ENCODE measurements at regions not wholly inside any gene's neighbourhood (a gene's known extent, or its start where the extent isn't known, plus 50 kb on each side); places are given as distances from the start of the nearest gene placed in this dataset.

- Mint-ChIP-seq H3K36me3 (ENCODE audit: low read depth) (no peaks in the 10 kb centered on the region), H3K27ac (no peak overlapping the region), H3K27me3 (ENCODE audit: low read depth) (no peaks in the 10 kb centered on the region), H3K9me3 (no peaks in the 10 kb centered on the region), H3K4me1 (ENCODE audit: low read depth) (no peaks in the 10 kb centered on the region), H3K4me3 (no peak overlapping the region)
These were observed 638.8 kb downstream of the PLOD2 start for GRCh38 chr3:145522179-145522578.

- Mint-ChIP-seq H3K36me3 (ENCODE audit: low read depth) (no peaks in the 10 kb centered on the region), H3K27me3 (ENCODE audit: low read depth) (no peaks in the 10 kb centered on the region), H3K9me3 (no peaks in the 10 kb centered on the region), H3K27ac (no peak overlapping the region), H3K4me1 (ENCODE audit: low read depth) (no peaks in the 10 kb centered on the region), H3K4me3 (no peak overlapping the region)
These were observed 637.9 kb downstream of the PLOD2 start for GRCh38 chr3:145522893-145523651.

- Mint-ChIP-seq H3K27ac (no peak overlapping the region), H3K9me3 (no peaks in the 10 kb centered on the region), H3K4me3 (no peak overlapping the region), H3K36me3 (ENCODE audit: low read depth) (no peaks in the 10 kb centered on the region), H3K4me1 (ENCODE audit: low read depth) (no peaks in the 10 kb centered on the region), H3K27me3 (ENCODE audit: low read depth) (no peaks in the 10 kb centered on the region)
These were observed 629.4 kb downstream of the PLOD2 start for GRCh38 chr3:145531548-145531947.

DNA sequence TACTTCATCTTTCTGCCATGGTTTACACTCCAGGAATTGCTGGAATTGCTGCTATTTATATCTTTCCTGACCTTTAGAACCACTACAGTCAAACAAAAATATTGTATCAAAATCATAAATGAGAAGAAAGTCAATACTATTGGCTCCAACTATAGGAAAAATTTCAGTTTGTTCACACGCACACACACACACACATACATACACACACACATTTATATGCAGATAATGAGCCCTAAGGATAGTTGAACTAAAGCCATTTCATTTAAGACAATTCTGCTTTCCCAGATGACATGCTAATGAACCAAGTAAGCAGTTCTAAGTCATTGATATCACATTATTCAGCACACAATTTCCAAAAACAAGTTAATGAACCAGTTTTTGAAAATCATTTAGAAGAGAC lies 627.3 kb downstream of the PLOD2 start:
- H3K4me1 Mint-ChIP-seq (ENCODE audit: low read depth): no peaks in the 10 kb centered on the region
- no peaks in the 10 kb centered on the region for H3K27me3 Mint-ChIP-seq (ENCODE audit: low read depth)
- H3K27ac Mint-ChIP-seq: no peak overlapping the region
- H3K4me3 Mint-ChIP-seq: no peak overlapping the region
- H3K9me3 Mint-ChIP-seq: no peaks in the 10 kb centered on the region
- H3K36me3 Mint-ChIP-seq (ENCODE audit: low read depth): no peaks in the 10 kb centered on the region

GRCh38 chr3:145536461-145536860 lies 624.5 kb downstream of the PLOD2 start:
- Mint-ChIP-seq H3K4me3 (no peak overlapping the region), H3K9me3 (peaks cover 3% of the 10 kb centered on the region), H3K36me3 (ENCODE audit: low read depth) (no peaks in the 10 kb centered on the region), H3K27ac (no peak overlapping the region), H3K27me3 (ENCODE audit: low read depth) (no peaks in the 10 kb centered on the region), H3K4me1 (ENCODE audit: low read depth) (no peaks in the 10 kb centered on the region)

DNA sequence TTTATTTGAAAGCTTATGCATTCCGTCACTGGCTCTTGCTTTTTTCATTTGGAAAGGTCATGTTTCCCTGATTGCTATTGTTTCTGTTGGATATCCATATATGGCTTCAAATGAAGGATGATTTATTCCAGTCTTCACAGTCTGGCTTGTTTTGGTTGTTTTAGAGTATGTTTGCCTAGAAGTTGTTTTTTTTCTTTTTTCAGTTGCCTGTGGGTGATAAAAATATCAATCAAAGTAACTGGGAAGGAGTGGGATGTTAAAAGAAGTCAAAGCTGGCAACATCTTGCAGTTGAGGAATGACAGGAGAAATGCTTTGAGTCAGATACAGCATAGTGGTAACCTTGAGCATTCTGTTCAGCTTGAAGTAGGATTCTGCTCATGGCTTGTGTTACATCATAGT lies 610.5 kb downstream of the PLOD2 start:
- Mint-ChIP-seq H3K4me1 (ENCODE audit: low read depth) (no peaks in the 10 kb centered on the region), H3K4me3 (no peak overlapping the region), H3K27me3 (ENCODE audit: low read depth) (no peaks in the 10 kb centered on the region), H3K27ac (no peak overlapping the region), H3K36me3 (ENCODE audit: low read depth) (no peaks in the 10 kb centered on the region), H3K9me3 (peaks cover 19% of the 10 kb centered on the region)

DNA sequence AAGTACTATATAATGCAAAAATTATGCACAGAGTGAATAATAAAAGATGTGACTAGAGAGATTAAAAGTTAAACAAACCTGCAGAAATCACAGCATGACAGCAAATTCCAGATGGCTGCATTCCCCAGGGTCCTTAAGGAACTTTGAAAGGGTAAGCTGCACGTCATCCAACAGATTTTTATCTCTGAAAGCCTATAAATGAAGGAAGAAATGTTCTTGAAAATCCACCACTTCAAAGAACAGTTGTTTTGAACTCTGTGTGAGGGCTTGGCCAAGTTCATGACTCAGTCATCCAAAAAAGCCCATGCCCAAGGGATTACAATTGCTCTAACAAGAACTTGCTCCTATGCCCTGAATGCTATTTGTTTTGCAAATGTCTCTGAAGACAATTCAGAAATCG lies 603.6 kb downstream of the PLOD2 start:
- Mint-ChIP-seq H3K4me1 (ENCODE audit: low read depth) (no peaks in the 10 kb centered on the region), H3K4me3 (no peak overlapping the region), H3K9me3 (peaks cover 29% of the 10 kb centered on the region), H3K27ac (no peak overlapping the region), H3K36me3 (ENCODE audit: low read depth) (no peaks in the 10 kb centered on the region), H3K27me3 (ENCODE audit: low read depth) (no peaks in the 10 kb centered on the region)

DNA sequence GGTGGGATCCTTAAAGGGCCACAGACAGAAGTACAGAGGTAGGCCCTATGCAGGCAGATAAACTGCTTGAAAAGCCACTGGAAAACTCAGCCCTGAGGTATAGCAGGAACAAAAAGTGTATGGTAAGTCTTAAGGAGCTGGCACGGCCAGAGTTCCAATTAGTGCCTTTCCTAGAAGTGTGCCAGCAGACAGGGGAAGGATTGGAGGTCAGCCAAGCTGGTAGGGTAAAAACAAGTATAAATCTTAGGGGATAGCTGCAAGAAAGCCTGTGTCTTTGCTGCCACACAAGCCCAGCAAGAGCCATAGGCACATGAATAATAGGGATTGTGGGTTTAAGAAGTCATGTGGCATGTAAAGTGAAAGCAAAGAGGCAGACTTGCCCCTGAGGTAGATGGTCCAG lies 582.5 kb downstream of the PLOD2 start:
- no peak overlapping the region for H3K27ac Mint-ChIP-seq

GRCh38 chr3:145581694-145582093 lies 579.3 kb downstream of the PLOD2 start:
- H3K27me3 Mint-ChIP-seq (ENCODE audit: low read depth): no peaks in the 10 kb centered on the region
- H3K9me3 Mint-ChIP-seq: no peaks in the 10 kb centered on the region
- H3K36me3 Mint-ChIP-seq (ENCODE audit: low read depth): no peaks in the 10 kb centered on the region
- H3K27ac Mint-ChIP-seq: no peak overlapping the region
- no peak overlapping the region for H3K4me3 Mint-ChIP-seq
- no peaks in the 10 kb centered on the region for H3K4me1 Mint-ChIP-seq (ENCODE audit: low read depth)

More for the DNA sequence above, 582.5 kb downstream of the PLOD2 start:
- Mint-ChIP-seq H3K27me3 (ENCODE audit: low read depth) (no peaks in the 10 kb centered on the region), H3K4me3 (no peak overlapping the region), H3K36me3 (ENCODE audit: low read depth) (no peaks in the 10 kb centered on the region), H3K9me3 (no peaks in the 10 kb centered on the region), H3K4me1 (ENCODE audit: low read depth) (no peaks in the 10 kb centered on the region)

- Mint-ChIP-seq H3K27me3 (ENCODE audit: low read depth) (no peaks in the 10 kb centered on the region), H3K9me3 (no peaks in the 10 kb centered on the region), H3K27ac (no peak overlapping the region), H3K36me3 (ENCODE audit: low read depth) (no peaks in the 10 kb centered on the region), H3K4me1 (ENCODE audit: low read depth) (no peaks in the 10 kb centered on the region), H3K4me3 (no peak overlapping the region)
These were observed 556.1 kb downstream of the PLOD2 start for GRCh38 chr3:145604851-145605250.

GRCh38 chr3:145620002-145620401 lies 541.0 kb downstream of the PLOD2 start:
- Mint-ChIP-seq H3K9me3 (peaks cover 5% of the 10 kb centered on the region), H3K4me3 (no peak overlapping the region), H3K27ac (no peak overlapping the region), H3K4me1 (ENCODE audit: low read depth) (no peaks in the 10 kb centered on the region), H3K36me3 (ENCODE audit: low read depth) (no peaks in the 10 kb centered on the region), H3K27me3 (ENCODE audit: low read depth) (no peaks in the 10 kb centered on the region)

- Mint-ChIP-seq H3K9me3 (peaks cover 5% of the 10 kb centered on the region), H3K4me3 (no peak overlapping the region), H3K4me1 (ENCODE audit: low read depth) (no peaks in the 10 kb centered on the region), H3K27ac (no peak overlapping the region), H3K27me3 (ENCODE audit: low read depth) (no peaks in the 10 kb centered on the region), H3K36me3 (ENCODE audit: low read depth) (no peaks in the 10 kb centered on the region)
These were observed 540.5 kb downstream of the PLOD2 start for GRCh38 chr3:145620486-145620885.

DNA sequence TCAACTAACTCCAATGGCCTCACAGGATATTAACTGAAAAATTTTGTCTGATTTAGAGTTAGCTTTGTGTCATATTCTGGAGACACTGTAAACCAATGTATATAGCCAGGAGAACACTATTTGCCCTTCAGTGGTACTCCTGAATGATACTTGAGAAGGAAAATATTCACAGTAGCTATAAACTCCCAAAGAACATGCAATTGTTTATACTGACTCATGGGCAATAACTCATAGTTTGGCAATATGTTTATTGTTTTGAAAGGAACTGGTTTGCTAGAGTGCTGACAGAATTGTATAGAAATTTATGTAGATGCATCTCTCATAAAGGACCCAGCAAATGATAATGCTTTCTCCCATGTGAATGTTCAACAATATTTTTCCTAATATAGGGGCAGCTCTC lies 537.6 kb downstream of the PLOD2 start:
- Mint-ChIP-seq H3K4me1 (ENCODE audit: low read depth) (no peaks in the 10 kb centered on the region), H3K27me3 (ENCODE audit: low read depth) (no peaks in the 10 kb centered on the region), H3K9me3 (no peaks in the 10 kb centered on the region), H3K27ac (no peak overlapping the region), H3K36me3 (ENCODE audit: low read depth) (no peaks in the 10 kb centered on the region), H3K4me3 (no peak overlapping the region)

DNA sequence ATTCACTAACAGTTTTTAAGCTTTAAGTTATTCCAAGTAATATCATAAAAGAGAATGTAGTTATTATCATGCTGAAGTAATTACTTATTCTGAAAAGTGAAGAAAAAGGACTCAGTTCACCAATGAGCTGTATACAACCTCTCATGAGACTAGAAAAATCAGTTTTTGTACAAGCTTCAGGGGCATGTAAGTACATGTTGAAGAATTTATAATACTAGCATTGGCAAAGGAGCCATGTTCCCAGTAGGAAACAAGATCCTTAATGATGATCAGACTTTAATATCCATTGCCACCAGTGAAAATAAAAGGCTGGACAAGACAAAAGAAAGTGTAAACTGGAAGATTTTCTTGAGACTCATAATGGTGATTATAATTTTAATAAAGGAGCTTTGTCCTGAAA lies 532.8 kb downstream of the PLOD2 start:
- H3K9me3 Mint-ChIP-seq: peaks cover 21% of the 10 kb centered on the region
- H3K4me1 Mint-ChIP-seq (ENCODE audit: low read depth): no peaks in the 10 kb centered on the region
- no peak overlapping the region for H3K4me3 Mint-ChIP-seq
- H3K36me3 Mint-ChIP-seq (ENCODE audit: low read depth): no peaks in the 10 kb centered on the region
- H3K27ac Mint-ChIP-seq: no peak overlapping the region
- no peaks in the 10 kb centered on the region for H3K27me3 Mint-ChIP-seq (ENCODE audit: low read depth)

DNA sequence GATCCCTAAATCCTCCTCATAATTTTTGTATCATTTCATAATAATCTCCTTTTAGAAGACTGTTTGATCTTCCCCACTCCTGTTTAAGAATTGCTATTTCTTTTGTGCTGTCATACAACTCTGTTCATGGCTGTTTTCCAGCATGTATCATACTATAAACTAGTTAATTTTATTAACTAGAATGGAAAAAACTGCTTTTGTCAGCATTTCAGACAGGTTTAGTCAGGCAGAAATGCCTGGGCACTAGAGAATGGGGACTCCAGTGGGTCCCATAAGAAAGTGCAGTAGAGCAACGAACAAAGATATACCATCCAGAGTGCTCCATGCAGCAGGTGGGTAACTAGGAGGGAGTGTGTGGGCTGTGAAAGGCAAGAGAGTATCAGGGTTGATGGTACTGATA lies 523.9 kb downstream of the PLOD2 start:
- Mint-ChIP-seq H3K27me3 (ENCODE audit: low read depth) (no peaks in the 10 kb centered on the region), H3K27ac (no peak overlapping the region), H3K36me3 (ENCODE audit: low read depth) (no peaks in the 10 kb centered on the region), H3K4me3 (no peak overlapping the region), H3K9me3 (peaks cover 9% of the 10 kb centered on the region), H3K4me1 (ENCODE audit: low read depth) (no peaks in the 10 kb centered on the region)
